Right lobe of liver (tissue), 6 donors: ENCODE measurements at regions not wholly inside any gene's neighbourhood (a gene's known extent, or its start where the extent isn't known, plus 50 kb on each side); places are given as distances from the start of the nearest gene placed in this dataset.
"Not testable (repeated sequence)": the region's sequence is repeated elsewhere in the genome, so short reads cannot be mapped to it uniquely, and the experiment has no call there.

Source experiments
- ATAC-seq, 4 donors: fragments of 200-7000 bp; cut with Tn5 transposase; one replicate each; pipeline ENCODE4 v1.9.1; 2020; ENCODE audit warnings: mild to moderate bottlenecking in 4 of 4, moderate library complexity in 4 of 4
- DNase-seq, 3 donors: peaks; one replicate each; pipeline ENCODE4 v3.0.0-alpha.2; 2020
- H3K27ac ChIP-seq, 3 donors: fragments of 200-600 bp; one replicate each; pipeline ENCODE4 v1.8.0; 2022
- H3K27me3 ChIP-seq, 2 donors: fragments of 200-600 bp; one replicate each; pipeline ENCODE4 v1.8.0; 2022
- H3K36me3 ChIP-seq, 4 donors: fragments of 200-600 bp; sonication (generic) in 1 of 4; one replicate each; pipeline versions ENCODE4 v1.5.1 to v1.8.0; 2017 to 2022; ENCODE audit warnings: control low read depth in 1 of 4
- H3K4me1 ChIP-seq, 4 donors: fragments of 200-600 bp; sonication (generic) in 1 of 4; one replicate each; pipeline versions ENCODE4 v1.5.1 to v1.8.0; 2017 to 2022; ENCODE audit warnings: control low read depth in 1 of 4
- H3K4me3 ChIP-seq, 3 donors: fragments of 200-600 bp; one replicate each; pipeline ENCODE4 v1.8.0; 2022
- H3K9me3 ChIP-seq, 4 donors: fragments of 200-600 bp; sonication (generic) in 1 of 4; one replicate each; pipeline versions ENCODE4 v1.5.1 to v1.8.0; 2017 to 2022; ENCODE audit warnings: control low read depth in 1 of 4
- CTCF ChIP-seq, 4 donors: fragments of 200-600 bp in 3 of 4; fragments of 450-650 bp in 1 of 4; IDR thresholded peaks; one replicate each; pipeline versions ENCODE4 v1.5.1 to v1.8.0; 2016 to 2022; ENCODE audit warnings: antibody characterized with exemption in 4 of 4, mild to moderate bottlenecking in 2 of 4
- POLR2A ChIP-seq: fragments of 450-650 bp; IDR thresholded peaks from one replicate; pipeline ENCODE4 v1.6.1; 2017; ENCODE audit warnings: antibody characterized with exemption, mild to moderate bottlenecking
- WGBS: methylation state at CpG from one replicate; pipeline ENCODE4 v1.1.6; 2018; ENCODE audit warnings: low coverage, low lambda C conversion rate; ENCODE audit not compliant: insufficient coverage; ENCODE audit errors: missing lambda C conversion rate; 5-methylcytosine and 5-hydroxymethylcytosine counted together
- intact Hi-C, 2 donors: fragments of 100-400 bp; cut with DNase I; formaldehyde crosslinking; loops; one replicate each; pipeline versions ENCODE4 v1.11.2 to v1.14.1; 2022
- donor health status: DM: no; HTN: yes; CAD: no.
- donor health status: DM: no; HTN: no; CAD: no.
- donor health status: DM: no; HTN: no; CAD: no.
- donor health status: DM: no; HTN: yes; CAD: no.
- donor health status: DM: no; HTN: yes; CAD: no.

GRCh38 chr4:24368801-24369200 lies 215.6 kb downstream of the DHX15 start:
- H3K36me3 ChIP-seq = no peaks in the 10 kb centered on the region
- H3K4me3 ChIP-seq = no peak overlapping the region
- DNase-seq (no peak), ATAC-seq (no peak)
- H3K9me3 ChIP-seq = no peaks in the 10 kb centered on the region
- intact Hi-C loops = no loop called here
- no peak overlapping the region for H3K27ac ChIP-seq
- peaks cover 0 to 7% (median 3%) of the 10 kb centered on the region in 4 donors for H3K4me1 ChIP-seq
- 88% methylated on average over 7 of the region's 7 CpGs for WGBS
- no peaks in the 10 kb centered on the region for H3K27me3 ChIP-seq
- TF ChIP-seq CTCF (IDR thresholded peaks at IDR 0.05) = no peak
- no peak for TF ChIP-seq POLR2A

GRCh38 chr4:24364852-24365251 lies 219.5 kb downstream of the DHX15 start:
- TF ChIP-seq POLR2A (no peak), CTCF (IDR thresholded peaks at IDR 0.05) (no peak)
- 84% methylated on average over 3 of the region's 3 CpGs for WGBS
- Histone ChIP-seq H3K27me3 (no peaks in the 10 kb centered on the region), H3K27ac (no peak overlapping the region), H3K36me3 (no peaks in the 10 kb centered on the region), H3K4me3 (no peak overlapping the region), H3K4me1 (no peaks in the 10 kb centered on the region), H3K9me3 (no peaks in the 10 kb centered on the region)
- DNase-seq = no peak
- intact Hi-C loops = no loop called here
- no peak for ATAC-seq

DNA sequence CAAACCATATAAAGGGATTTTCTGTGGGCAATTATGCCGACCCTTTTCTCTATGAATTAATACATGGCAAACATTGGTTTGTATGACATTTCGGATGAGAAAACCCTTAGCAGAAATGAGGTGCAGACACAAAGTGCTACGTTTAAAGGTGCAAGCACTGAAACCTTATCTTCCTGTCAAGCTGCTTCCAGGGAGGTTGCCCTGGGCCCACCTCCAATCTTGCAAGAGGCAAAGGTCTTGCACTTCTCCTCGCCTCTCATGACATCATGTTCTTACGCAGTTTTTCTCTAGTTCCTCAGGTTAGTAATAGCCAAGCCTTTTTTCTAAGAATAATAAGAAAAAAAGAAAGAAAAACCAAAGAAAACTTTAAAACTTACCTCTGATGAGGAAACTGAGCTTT lies 220.1 kb downstream of the DHX15 start:
- no peak for TF ChIP-seq POLR2A
- TF ChIP-seq CTCF (IDR thresholded peaks at IDR 0.05) = no peak
- 82% methylated on average over 5 of the region's 5 CpGs for WGBS
- Histone ChIP-seq H3K9me3 (no peaks in the 10 kb centered on the region), H3K4me3 (no peak overlapping the region), H3K36me3 (no peaks in the 10 kb centered on the region), H3K4me1 (no peaks in the 10 kb centered on the region), H3K27ac (no peak overlapping the region), H3K27me3 (no peaks in the 10 kb centered on the region)
- DNase-seq = no peak
- intact Hi-C loops = no loop called here
- no peak for ATAC-seq

DNA sequence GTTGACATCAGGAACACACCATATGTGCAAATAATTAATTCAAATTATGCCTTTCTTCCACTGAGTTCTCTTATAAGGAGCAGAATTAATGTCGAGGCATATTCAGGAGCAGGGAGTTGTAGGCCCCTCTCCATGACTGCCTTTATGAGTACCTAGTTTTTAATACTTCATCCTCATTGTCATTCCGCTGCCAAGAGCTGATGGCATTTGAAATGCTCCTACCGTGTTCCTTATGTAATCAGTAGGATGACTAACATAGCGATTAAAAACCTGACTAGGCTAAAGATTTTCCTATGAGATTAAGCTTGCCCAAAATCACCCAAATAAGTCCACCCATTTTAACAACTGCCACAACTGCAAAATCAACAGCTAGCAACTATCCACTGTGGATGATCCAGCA lies 220.6 kb downstream of the DHX15 start:
- H3K27ac ChIP-seq = no peak overlapping the region
- no peaks in the 10 kb centered on the region for H3K4me1 ChIP-seq
- DNase-seq (no peak), ATAC-seq (no peak)
- no peak overlapping the region for H3K4me3 ChIP-seq
- 83% methylated on average over 4 of the region's 4 CpGs for WGBS
- H3K36me3 ChIP-seq = no peaks in the 10 kb centered on the region
- H3K27me3 ChIP-seq = no peaks in the 10 kb centered on the region
- intact Hi-C loops = no loop called here
- no peaks in the 10 kb centered on the region for H3K9me3 ChIP-seq
- no peak for TF ChIP-seq CTCF (IDR thresholded peaks at IDR 0.05)
- no peak for TF ChIP-seq POLR2A

DNA sequence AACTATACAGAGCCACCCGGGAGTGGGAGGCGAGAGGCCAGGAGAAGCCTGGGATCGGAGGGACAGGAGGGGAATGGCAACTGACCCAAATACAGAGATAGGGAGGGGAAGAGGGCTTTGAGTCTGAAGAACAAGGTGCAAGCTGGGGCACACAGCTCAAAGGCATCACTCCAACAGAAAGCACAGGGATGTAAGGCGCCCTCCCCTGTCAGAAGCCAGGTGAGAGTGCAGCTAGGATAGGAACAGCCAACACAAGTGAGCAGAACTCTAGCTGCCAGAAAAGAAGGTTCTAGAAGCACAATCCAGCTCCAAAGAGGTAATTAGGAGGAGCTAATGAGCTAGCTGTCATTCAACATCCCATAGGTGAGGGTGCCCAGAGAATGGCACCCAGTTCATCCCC lies 232.2 kb downstream of the DHX15 start:
- DNase-seq = no peak
- intact Hi-C loops = no loop called here
- no peak for ATAC-seq
- 96% methylated on average over 3 of the region's 4 CpGs for WGBS
- no peaks in the 10 kb centered on the region for H3K9me3 ChIP-seq
- no peak overlapping the region for H3K27ac ChIP-seq
- H3K27me3 ChIP-seq = no peaks in the 10 kb centered on the region
- no peaks in the 10 kb centered on the region for H3K36me3 ChIP-seq
- no peak overlapping the region for H3K4me3 ChIP-seq
- H3K4me1 ChIP-seq = no peaks in the 10 kb centered on the region
- no peak for TF ChIP-seq POLR2A
- no peak for TF ChIP-seq CTCF (IDR thresholded peaks at IDR 0.05)

DNA sequence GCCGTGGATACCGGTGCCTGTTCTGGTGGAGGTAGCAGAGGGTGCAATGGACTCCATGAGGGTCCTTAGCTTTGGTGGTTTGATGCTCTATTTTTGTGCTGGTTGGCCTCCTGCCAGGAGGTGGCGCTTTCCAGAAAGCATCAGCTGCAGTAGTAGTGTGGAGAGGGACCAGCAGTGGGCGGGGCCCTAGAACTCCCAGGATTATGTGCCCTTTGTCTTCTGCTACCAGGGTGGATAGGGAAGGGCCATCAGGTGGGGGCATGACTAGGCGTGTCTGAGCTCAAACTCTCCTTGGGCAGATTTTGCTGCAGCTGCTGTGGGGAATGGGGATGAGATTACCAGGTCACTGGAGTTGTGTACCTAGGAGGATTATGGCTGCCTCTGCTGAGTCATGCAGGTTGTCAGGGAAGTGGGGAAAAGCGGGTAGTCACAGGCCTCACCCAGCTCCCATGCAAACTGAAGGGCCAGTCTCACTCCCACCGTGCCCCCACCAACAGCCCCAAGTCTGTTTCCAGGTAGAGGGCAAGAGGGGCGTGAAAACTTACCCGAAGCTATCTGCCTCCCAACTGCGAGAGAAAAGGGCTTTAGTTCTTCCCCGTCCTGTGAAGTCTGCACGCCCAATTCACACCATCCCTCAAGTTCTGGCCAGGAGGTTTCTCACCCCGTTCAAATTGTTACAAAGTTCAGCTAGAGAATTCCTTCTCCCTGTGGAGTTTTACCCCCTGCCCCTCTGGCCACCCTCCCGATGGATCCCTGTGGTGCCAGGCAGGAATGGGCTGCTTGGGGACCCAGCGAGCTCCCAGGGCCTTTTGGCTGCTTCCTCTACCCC lies 235.0 kb downstream of the DHX15 start:
- DNase-seq, H3K4me1 ChIP-seq, H3K27me3 ChIP-seq, intact Hi-C loops, H3K27ac ChIP-seq, H3K9me3 ChIP-seq, H3K4me3 ChIP-seq, ATAC-seq, H3K36me3 ChIP-seq: not testable (repeated sequence)
- WGBS = 96% methylated on average over 5 of the region's 15 CpGs
